Gastroesophageal sphincter (tissue), 4 donors: ENCODE measurements at regions not wholly inside any gene's neighbourhood (a gene's known extent, or its start where the extent isn't known, plus 50 kb on each side); places are given as distances from the start of the nearest gene placed in this dataset.
A peak's percentile ranks its signal among the peaks of the same experiment; 100 is the strongest.

ENCODE experiments used
- ATAC-seq: fragments of 150-250 bp; one replicate; pipeline ENCODE4 v1.9.1; 2016; ENCODE audit warnings: mild to moderate bottlenecking, moderate library complexity
- H3K27ac ChIP-seq, 4 donors: fragments of 200-600 bp; sonication (generic) in 3 of 4; 1 replicate in 3 of 4; 2 replicates in 1 of 4; pipeline ENCODE4 v1.5.1; 2016 to 2019
- H3K27me3 ChIP-seq: fragments of 200-600 bp; sonication (generic); one replicate; pipeline ENCODE4 v1.5.1; 2019
- H3K36me3 ChIP-seq, 2 donors: fragments of 200-600 bp; sonication (generic); one replicate each; pipeline ENCODE4 v1.5.1; 2019; ENCODE audit warnings: control low read depth in 1 of 2
- H3K4me1 ChIP-seq, 3 donors: fragments of 200-600 bp; sonication (generic); 1 replicate in 2 of 3; 2 replicates in 1 of 3; pipeline ENCODE4 v1.5.1; 2016 to 2019; ENCODE audit warnings: control low read depth in 2 of 3
- H3K4me3 ChIP-seq, 2 donors: fragments of 200-600 bp; sonication (generic); one replicate each; pipeline ENCODE4 v1.5.1; 2019; ENCODE audit warnings: mild to moderate bottlenecking in 1 of 2, moderate library complexity in 1 of 2
- H3K9me3 ChIP-seq, 3 donors: fragments of 200-600 bp; sonication (generic); one replicate each; pipeline ENCODE4 v1.5.1; 2017 to 2019; ENCODE audit warnings: control low read depth in 2 of 3
- EP300 ChIP-seq: sonication (generic); formaldehyde crosslinking; IDR thresholded peaks from one replicate; pipeline ENCODE4 v1.6.1; 2017; ENCODE audit warnings: antibody characterized with exemption, mild to moderate bottlenecking
- POLR2A ChIP-seq, 2 donors: fragments of 450-650 bp; IDR thresholded peaks; one replicate each; pipeline ENCODE4 v1.6.1; 2017; ENCODE audit warnings: antibody characterized with exemption in 2 of 2, mild to moderate bottlenecking in 2 of 2, moderate library complexity in 1 of 2
- POLR2AphosphoS5 ChIP-seq: sonication (generic); formaldehyde crosslinking; IDR thresholded peaks from one replicate; pipeline ENCODE4 v1.6.1; 2017; ENCODE audit warnings: antibody characterized with exemption
- WGBS, 2 donors: methylation state at CpG; one replicate each; pipeline ENCODE4 v1.1.5; 2018; ENCODE audit warnings: low coverage in 1 of 2; 5-methylcytosine and 5-hydroxymethylcytosine counted together
- TF ChIP-seq, protein P1 (sequence below), 4 experiments: fragments of 200-600 bp in 2 of 4; fragments of 450-650 bp in 2 of 4; sonication (generic) in 1 of 4; IDR thresholded peaks; one replicate each; pipeline ENCODE4 v1.5.1; 2017 to 2019; ENCODE audit warnings: antibody characterized with exemption in 4 of 4, mild to moderate bottlenecking in 2 of 4, moderate library complexity in 2 of 4

DNA sequence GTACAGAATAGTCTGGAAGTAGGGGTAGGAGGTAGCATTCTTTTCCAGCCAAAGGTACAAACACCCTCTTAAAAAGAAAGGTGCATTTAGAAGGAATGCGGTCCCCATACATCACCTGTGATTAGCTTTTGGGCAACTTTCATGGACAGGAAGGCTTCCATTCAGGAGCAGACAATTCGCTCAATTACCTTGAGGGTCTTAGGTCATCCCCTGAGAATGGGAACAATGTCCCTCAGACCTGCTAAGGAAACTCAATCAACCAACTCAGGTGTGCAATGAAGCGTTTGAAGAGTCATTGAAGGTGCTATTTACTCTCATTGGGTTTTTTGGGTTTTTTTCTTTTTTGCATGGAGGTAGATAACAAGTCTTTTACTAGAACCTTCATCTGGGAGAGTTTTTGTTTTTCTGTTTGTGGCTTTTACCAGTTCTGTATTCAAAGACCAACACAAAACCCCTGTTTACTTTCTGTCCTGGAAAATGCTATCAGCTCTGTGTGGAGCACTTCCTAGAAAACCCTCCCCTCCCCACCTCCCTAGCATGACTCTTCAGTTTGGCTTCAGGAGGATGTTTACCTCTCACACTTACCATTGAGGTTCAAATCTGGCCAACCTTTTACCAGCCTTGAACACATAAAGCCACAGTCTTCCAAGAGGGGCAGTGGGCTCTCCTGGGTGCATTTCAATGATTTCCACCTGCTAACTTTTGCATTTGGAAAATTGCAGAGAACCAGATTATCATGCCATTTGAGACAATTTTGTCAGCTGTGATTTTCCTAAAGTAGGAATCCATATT, 271.2 kb upstream of the PRDM1 start:
- Histone ChIP-seq H3K4me3 (no peak overlapping the region), H3K27ac (no peak overlapping the region), H3K9me3 (no peaks in the 10 kb centered on the region), H3K4me1 (peaks cover 0 to 13% (median 0%) of the 10 kb centered on the region in 3 donors), H3K27me3 (no peaks in the 10 kb centered on the region), H3K36me3 (no peaks in the 10 kb centered on the region)
- no peak for ATAC-seq
- TF ChIP-seq EP300 (no peak), POLR2AphosphoS5 (no peak), POLR2A (IDR thresholded peaks at IDR 0.05) (no peak)
- TF ChIP-seq, protein P1, sequence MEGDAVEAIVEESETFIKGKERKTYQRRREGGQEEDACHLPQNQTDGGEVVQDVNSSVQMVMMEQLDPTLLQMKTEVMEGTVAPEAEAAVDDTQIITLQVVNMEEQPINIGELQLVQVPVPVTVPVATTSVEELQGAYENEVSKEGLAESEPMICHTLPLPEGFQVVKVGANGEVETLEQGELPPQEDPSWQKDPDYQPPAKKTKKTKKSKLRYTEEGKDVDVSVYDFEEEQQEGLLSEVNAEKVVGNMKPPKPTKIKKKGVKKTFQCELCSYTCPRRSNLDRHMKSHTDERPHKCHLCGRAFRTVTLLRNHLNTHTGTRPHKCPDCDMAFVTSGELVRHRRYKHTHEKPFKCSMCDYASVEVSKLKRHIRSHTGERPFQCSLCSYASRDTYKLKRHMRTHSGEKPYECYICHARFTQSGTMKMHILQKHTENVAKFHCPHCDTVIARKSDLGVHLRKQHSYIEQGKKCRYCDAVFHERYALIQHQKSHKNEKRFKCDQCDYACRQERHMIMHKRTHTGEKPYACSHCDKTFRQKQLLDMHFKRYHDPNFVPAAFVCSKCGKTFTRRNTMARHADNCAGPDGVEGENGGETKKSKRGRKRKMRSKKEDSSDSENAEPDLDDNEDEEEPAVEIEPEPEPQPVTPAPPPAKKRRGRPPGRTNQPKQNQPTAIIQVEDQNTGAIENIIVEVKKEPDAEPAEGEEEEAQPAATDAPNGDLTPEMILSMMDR (IDR thresholded peaks at IDR 0.05) = no peak
- WGBS, 2 donors = 92 to 100% methylated on average over 1 to 3 of the region's 3 CpGs

DNA sequence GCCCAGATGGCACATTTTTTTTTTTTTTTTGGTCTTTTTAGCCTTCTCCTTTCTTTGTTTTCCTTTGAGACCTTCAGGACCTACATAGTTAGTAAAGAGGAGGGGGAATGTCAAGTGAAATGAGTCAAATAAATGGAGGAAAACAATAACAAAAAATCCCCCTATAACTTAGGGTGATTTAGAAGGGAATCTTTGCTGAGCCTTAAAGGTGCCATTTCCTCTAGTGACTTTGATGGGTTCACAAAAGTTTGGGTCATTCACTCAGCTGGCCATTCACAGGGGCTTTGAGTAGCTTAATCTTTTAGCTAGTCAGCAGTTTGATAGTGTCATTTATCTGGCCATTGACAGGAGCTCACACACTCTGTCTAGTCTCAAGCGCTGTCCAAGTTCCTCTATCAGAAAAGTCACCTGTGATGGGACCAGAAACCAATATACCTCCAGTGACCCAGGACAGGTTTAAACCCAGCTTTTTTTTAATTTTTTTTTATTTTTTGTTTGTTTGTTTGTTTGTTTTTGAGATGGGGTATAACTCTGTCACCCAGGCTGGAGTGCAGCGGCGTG, 275.1 kb upstream of the PRDM1 start:
- H3K36me3 ChIP-seq = no peaks in the 10 kb centered on the region
- WGBS, 2 donors = 100% methylated on average over 1 to 3 of the region's 3 CpGs
- no peaks in the 10 kb centered on the region for H3K27me3 ChIP-seq
- no peak for ATAC-seq
- H3K4me3 ChIP-seq = no peak overlapping the region
- TF ChIP-seq POLR2A (IDR thresholded peaks at IDR 0.05) (no peak), POLR2AphosphoS5 (no peak), EP300 (no peak)
- TF ChIP-seq, protein P1 (IDR thresholded peaks at IDR 0.05) = no peak
- H3K9me3 ChIP-seq = no peaks in the 10 kb centered on the region
- H3K4me1 ChIP-seq = peaks cover 0 to 22% (median 0%) of the 10 kb centered on the region in 3 donors
- no peak overlapping the region for H3K27ac ChIP-seq

DNA sequence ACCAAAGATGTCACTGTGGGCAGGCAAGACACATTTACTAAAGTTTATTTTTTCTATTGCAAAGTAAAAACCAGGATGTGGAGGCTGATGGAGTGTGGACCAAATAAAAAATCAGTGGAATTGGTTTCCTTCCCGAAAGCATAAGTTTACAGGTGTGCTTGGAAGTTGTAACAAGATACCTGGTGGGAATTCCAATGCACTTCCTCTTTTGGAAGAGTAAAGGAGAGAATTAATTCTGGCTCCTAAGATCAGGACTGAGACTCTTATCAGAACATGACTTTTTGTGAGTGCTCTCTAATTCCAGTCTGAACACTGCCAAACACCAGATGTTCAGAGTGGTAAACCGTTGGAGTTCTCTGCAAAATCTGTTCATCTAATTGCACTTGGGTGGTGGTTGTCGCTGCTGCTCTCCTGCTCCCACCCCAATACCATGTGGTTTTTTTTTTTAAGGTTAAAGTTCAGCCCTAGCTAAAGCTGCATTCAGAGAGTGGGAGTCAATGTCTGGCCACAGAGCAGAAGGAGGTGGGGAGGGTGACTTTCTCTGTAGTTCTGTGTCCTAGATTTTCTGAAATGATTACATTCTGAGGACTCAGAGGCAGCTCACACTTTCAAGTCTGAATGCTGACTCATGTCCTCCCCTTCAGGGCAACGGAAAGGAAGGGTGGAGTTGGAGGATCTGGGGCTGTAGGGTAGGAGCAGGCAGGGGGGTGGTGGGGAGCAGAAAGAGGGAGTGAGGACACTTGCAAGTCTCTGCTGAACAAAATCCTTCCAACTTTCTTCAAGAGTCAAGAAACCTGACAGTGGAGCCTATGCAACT, 275.8 kb upstream of the PRDM1 start:
- Histone ChIP-seq H3K4me1 (peaks cover 0 to 22% (median 0%) of the 10 kb centered on the region in 3 donors), H3K36me3 (no peaks in the 10 kb centered on the region), H3K4me3 (no peak overlapping the region), H3K9me3 (no peaks in the 10 kb centered on the region), H3K27me3 (no peaks in the 10 kb centered on the region), H3K27ac (no peak overlapping the region)
- WGBS, 2 donors = 0 to 28% methylated on average over 2 to 3 of the region's 4 CpGs
- ATAC-seq = peak; percentile 78
- TF ChIP-seq POLR2AphosphoS5 (no peak), EP300 (no peak), POLR2A (IDR thresholded peaks at IDR 0.05) (no peak)
- TF ChIP-seq, protein P1 (IDR thresholded peaks at IDR 0.05) = no peak

DNA sequence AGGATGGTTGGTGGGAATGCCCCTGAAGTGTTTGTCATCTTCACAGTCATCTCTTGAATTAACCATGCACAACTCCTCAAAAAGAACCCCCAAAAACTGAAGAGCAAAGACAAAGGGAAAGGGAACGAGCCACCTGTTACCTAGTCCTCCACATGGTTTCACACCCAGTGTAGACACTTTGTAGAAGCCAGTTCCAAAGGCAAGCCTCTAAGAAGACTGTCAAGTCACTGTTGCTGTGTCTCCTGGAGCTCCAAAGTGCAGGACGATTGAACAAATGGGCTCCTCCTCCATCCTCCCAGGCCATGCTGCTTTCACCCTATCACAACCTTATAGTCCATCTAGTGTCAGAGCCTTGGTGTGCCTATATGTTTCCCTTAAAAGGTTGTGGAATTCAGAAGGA, 277.6 kb upstream of the PRDM1 start:
- no peak overlapping the region for H3K27ac ChIP-seq
- H3K36me3 ChIP-seq = no peaks in the 10 kb centered on the region
- ATAC-seq = no peak
- no peak for TF ChIP-seq POLR2A (IDR thresholded peaks at IDR 0.05)
- TF ChIP-seq POLR2AphosphoS5 = no peak
- TF ChIP-seq, protein P1 (IDR thresholded peaks at IDR 0.05) = no peak
- TF ChIP-seq EP300 = no peak
- no peaks in the 10 kb centered on the region for H3K9me3 ChIP-seq
- H3K27me3 ChIP-seq = no peaks in the 10 kb centered on the region
- H3K4me1 ChIP-seq = peaks cover 0 to 22% (median 0%) of the 10 kb centered on the region in 3 donors
- WGBS, 2 donors = 87% methylated on average over 2 of the region's 2 CpGs; no CpG with 5 or more reads in 1 of the 2 donors
- no peak overlapping the region for H3K4me3 ChIP-seq
